GM19099 (cell line): ENCODE measurements at regions not wholly inside any gene's neighbourhood (a gene's known extent, or its start where the extent isn't known, plus 50 kb on each side); places are given as distances from the start of the nearest gene placed in this dataset.

Experiments used
- POLR2A ChIP-seq: IDR thresholded peaks from 3 replicates; pipeline ENCODE4 v1.6.1; 2011; ENCODE audit warnings: low read depth; ENCODE audit not compliant: insufficient read length; ENCODE audit errors: extremely low read depth

DNA sequence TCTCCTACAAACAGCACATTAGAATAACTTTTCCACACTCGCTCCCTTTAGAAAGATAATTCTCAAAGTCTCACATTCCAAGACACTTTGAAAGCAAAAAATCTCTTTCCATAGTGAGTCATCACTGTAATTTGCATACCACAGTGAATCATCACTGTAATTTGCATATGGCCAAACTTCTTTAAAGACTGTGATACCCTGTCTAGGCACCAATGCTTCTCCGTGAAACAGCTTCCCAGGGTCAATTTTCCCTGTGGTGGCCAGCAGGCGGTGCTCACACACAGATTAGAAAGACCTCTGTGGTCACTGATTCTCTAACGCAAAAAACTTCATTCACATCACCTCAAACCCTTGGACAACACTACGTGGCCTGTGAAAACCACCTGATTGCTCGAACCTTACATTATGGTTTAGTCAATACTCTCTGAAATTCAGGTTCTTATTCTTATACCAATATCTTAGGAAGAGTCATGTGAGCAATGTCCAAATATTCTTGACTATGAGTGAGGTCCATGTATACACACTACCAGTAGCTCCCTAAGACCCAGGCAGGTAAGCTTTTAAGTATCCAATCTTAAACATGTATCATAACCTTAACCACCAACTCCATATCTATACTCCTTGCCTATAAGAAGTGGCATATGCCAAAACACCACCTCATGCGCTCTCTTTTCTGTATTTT is 78.5 kb upstream of the PHACTR1 start:
- no peak for TF ChIP-seq POLR2A

DNA sequence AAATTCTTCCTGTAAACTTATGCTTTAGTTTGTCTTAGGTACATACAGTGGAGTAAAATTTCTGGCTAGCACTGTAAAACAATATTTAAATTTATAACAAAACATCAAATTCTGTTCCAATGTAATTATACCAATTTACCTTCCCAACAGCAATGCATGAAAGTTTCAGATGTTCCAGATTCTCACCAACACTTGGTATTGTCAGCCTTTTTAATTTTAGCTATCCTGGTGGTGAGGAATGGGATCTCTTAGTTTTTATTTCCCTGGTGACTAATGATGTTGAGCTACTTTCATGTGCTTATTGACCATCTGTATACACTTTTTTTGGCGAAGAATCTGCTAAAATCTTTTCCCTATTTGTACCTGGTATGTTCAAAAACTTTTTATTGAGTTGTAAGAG is 76.1 kb upstream of the PHACTR1 start:
- TF ChIP-seq POLR2A: no peak

DNA sequence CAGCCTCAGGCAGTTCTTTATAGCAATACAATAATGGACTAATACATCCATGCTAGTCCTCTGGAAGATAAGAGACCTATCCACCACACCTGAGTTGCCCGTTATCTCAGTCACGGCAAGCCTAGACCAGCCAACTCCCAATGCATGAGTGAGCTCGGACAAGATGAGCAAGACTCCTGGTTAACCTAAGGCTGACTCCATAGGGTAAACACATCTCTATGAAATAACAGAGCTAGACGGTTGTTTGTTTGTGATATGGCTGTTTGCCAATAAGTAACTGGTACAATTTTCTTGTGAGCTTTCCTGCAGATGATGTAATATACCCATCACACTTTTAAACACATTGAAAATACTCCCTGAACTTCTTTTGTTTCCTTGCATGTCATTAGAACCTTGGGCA is 70.6 kb upstream of the PHACTR1 start:
- TF ChIP-seq POLR2A: no peak

DNA sequence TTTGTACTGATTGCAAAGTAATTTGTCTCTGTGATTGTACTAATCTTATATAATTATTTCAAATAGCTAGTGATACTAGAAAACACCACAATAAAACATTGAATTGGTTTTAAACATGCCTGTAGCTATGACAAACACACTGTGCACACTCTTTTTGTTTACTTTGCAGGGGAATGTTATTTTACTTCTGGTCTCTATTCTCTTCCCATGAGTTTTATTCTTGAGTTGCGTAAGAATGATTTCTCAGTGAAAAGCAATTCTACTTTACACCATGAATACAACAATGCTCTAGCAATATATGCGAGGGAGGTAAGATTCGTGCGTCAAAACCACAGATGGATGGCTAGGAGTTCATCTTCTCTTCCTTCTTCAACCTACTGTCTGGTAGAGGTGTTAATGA is 68.4 kb upstream of the PHACTR1 start:
- TF ChIP-seq POLR2A: no peak

DNA sequence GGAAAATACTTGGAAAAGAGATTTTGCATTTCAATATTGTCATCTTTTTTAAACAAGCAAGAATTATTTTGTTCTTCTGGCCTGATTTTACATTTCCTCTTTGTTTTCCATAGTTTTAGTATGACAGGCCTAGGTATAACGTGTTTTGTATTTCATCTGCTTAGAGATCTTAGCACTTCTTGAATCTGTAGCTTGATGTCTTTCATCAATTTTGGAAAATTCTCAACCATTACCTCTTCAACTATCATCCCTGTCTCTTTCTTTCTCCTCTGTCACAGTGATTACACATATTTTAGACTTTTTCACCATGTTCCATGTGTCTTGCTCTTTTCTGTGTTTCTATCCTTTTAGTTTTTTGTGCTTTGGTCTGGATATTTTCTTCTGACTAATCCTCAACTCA is 67.2 kb upstream of the PHACTR1 start:
- no peak for TF ChIP-seq POLR2A

DNA sequence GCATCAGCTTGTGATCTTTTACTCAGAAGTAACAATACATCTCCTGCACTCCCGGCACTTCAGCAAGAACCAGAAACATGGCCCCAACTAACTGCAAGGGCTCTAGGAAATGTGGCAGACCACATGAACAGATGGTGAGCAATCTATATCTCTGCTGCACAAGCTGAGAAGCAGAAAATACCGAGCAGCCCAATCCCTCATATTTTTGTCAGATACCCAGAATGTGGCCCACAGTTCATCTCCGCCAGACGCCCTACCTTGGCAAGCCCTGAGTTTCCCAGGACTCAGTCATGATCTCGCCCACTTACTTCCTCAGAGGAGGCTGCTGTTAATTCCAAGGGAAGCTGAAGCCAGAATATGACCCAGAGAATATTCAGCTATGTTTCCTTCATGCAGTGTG is 63.1 kb upstream of the PHACTR1 start:
- TF ChIP-seq POLR2A: no peak

DNA sequence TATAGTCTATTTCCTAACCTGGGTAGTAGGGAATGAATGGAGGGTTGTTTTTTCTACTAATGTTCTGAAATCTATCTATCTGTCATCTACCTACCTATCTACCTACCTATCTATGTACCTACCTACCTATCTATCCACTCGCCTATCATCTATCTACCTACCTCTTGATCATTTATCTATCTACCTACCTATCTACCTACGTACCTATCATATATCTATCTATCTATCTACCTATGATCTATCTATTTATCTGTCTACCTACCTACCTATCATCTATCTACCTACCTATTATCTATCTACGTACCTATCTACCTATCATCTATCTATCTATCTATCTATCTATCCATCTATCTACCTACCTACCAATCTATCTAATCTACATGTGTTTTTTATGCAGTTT is 62.5 kb upstream of the PHACTR1 start:
- no peak for TF ChIP-seq POLR2A

DNA sequence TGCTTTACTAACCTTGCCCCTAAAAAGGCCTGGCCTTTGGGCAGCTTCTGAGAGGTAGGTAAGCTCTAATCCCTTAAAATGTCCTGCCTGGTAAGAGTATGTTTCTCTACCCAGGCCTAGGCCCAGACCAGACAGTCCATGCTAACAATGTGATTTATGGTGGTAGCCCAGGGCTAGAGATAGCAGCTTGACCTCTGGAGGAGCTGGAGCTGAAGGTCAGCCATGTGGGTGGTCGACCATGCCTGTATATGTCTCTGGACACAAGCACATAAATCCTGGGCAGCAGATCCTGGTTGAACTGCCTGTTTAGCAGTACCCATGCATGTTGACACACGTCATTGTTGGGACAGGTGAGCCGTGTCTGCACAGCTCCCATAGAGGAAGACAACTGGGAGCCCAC is 62.1 kb upstream of the PHACTR1 start:
- no peak for TF ChIP-seq POLR2A

DNA sequence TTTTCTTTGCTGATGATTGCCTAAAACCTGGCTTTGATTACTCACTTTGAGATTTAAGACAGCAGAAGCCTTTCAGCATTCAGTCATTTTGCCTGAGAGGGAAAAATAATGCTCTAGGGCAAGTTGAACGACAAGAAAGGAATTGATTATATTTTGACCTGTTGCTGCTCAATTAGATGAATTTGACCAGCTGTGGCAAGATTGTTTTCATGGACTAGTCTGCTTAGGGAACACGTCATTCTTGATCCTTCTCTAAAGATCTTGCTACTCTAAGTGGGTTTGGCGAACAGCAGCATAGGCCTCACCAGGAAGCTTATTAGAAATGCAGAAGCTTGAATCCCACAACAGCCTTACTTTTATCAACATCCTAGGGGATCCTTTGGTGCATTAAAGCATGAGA is 59.7 kb upstream of the PHACTR1 start:
- no peak for TF ChIP-seq POLR2A

DNA sequence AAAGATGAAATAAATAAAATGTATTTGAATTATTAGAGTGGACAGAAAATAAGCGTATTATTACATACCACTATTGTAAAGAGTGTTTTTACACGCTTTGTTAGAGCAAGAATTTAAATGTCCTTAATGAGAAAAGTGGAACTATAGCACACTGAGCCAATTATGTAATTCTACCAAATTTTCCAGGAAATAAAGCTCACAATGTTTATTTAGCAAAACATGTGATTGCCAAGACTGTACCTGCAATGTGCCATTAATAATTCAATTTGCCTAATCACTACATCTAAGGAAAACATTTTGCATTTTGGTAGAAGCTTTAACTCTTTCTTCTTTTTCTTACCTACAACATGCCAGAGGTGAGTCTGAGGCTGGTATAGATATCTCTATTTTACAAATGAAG is 58.7 kb upstream of the PHACTR1 start:
- no peak for TF ChIP-seq POLR2A

DNA sequence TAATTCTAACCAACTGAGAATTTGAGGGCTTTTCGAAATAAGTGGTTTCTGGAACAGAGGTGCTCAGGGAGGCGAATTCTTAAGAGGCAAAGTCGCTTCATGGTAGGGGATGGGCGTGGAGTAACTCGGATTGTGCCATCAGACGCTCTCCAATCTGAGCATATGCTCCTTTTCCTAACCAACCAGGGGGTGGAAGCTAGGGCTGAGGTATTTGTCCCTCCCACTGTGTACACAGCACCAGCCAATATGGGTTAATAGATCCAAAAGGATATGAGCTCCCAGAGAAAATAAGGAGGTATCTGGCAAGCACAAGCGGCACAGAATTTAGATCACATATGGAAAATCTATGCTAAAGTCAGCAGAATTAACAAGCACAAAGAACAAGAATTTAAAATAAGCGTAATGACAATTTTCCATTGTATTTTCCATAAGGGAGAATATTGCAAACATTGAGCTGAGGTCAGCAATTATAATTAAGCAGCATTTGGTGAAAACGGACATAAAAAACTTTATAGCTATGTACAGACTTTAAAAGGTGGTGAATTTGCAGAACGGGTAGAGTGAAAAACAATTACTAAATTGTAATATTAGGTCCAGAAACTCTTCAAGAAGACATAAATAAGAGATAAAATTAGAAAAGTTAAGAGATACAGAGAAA is 55.0 kb upstream of the PHACTR1 start:
- TF ChIP-seq POLR2A: no peak
